ENCODE measurements at regions not wholly inside any gene's neighbourhood (a gene's known extent, or its start where the extent isn't known, plus 50 kb on each side); places are given as distances from the start of the nearest gene placed in this dataset.

- no peak overlapping the region for H4K91ac ChIP-seq (ENCODE audit: insufficient read length, low read depth, low read length)
- Mint-ChIP-seq H3K9me3 (no peaks in the 10 kb centered on the region), H3K27ac (no peak overlapping the region), H3K36me3 (ENCODE audit: insufficient read depth in 1 of 3, low read depth in 3 of 3) (no peaks in the 10 kb centered on the region), H3K4me3 (no peak overlapping the region), H3K4me1 (no peaks in the 10 kb centered on the region), H3K27me3 (ENCODE audit: low read depth) (no peaks in the 10 kb centered on the region)
- H3K9me3 ChIP-seq (ENCODE audit: control insufficient read depth, low read depth, low read length), result no peaks in the 10 kb centered on the region
- H3K23me2 ChIP-seq (ENCODE audit: insufficient read length, low read depth, low read length, poor library complexity, severe bottlenecking), result no peaks in the 10 kb centered on the region
- no peak overlapping the region for H2BK5ac ChIP-seq (ENCODE audit: insufficient read length, low read length)
- no peak overlapping the region for H2BK12ac ChIP-seq (ENCODE audit: insufficient read length, low read depth, low read length)
- no CpG with 5 or more reads among the region's 3 CpGs for WGBS (ENCODE audit: extremely low coverage, insufficient read length, low lambda C conversion rate)
- H2BK15ac ChIP-seq (ENCODE audit: low read depth, low read length), result no peak overlapping the region
- H3K18ac ChIP-seq (ENCODE audit: insufficient read length, low read depth, low read length), result no peak overlapping the region
- H3K79me2 ChIP-seq (ENCODE audit: insufficient read depth, low read length), result no peaks in the 10 kb centered on the region
- H3K56ac ChIP-seq (ENCODE audit: insufficient read length, low read depth, low read length), result no peak overlapping the region
- TF ChIP-seq, protein P1, sequence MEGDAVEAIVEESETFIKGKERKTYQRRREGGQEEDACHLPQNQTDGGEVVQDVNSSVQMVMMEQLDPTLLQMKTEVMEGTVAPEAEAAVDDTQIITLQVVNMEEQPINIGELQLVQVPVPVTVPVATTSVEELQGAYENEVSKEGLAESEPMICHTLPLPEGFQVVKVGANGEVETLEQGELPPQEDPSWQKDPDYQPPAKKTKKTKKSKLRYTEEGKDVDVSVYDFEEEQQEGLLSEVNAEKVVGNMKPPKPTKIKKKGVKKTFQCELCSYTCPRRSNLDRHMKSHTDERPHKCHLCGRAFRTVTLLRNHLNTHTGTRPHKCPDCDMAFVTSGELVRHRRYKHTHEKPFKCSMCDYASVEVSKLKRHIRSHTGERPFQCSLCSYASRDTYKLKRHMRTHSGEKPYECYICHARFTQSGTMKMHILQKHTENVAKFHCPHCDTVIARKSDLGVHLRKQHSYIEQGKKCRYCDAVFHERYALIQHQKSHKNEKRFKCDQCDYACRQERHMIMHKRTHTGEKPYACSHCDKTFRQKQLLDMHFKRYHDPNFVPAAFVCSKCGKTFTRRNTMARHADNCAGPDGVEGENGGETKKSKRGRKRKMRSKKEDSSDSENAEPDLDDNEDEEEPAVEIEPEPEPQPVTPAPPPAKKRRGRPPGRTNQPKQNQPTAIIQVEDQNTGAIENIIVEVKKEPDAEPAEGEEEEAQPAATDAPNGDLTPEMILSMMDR (conservative IDR thresholded peaks at IDR 0.05), result no peak
- H4K8ac ChIP-seq (replicated peaks; ENCODE audit: insufficient read length, low read depth, low read length), result no peak overlapping the region
- H4K20me1 ChIP-seq (ENCODE audit: control insufficient read depth, insufficient read depth, insufficient read length), result no peaks in the 10 kb centered on the region
- no peak overlapping the region for H3K27ac ChIP-seq (ENCODE audit: insufficient read length, low read depth, low read length)
- no peaks in the 10 kb centered on the region for H3K4me1 ChIP-seq (ENCODE audit: insufficient read depth, low read length)
- no peak overlapping the region for H2BK120ac ChIP-seq (ENCODE audit: low read depth, low read length, poor library complexity, severe bottlenecking)
- DNase-seq, result no peak
- H3K79me1 ChIP-seq (ENCODE audit: insufficient read depth, low read depth, low read length, poor library complexity, severe bottlenecking), result no peaks in the 10 kb centered on the region
- H3T11ph ChIP-seq (ENCODE audit: low read length), result no peak overlapping the region
- H2AK5ac ChIP-seq (ENCODE audit: insufficient read length, low read length), result no peak overlapping the region
- no peak overlapping the region for H2BK20ac ChIP-seq (ENCODE audit: low read depth, low read length, poor library complexity, severe bottlenecking)
- no peak overlapping the region for H3K4me2 ChIP-seq (ENCODE audit: insufficient read depth, insufficient read length, low read length)
- no peak overlapping the region for H3K9ac ChIP-seq (ENCODE audit: extremely low read depth, insufficient read length, low read length)
- no peak overlapping the region for H3K14ac ChIP-seq (ENCODE audit: insufficient read depth, low read length)
- H3K4ac ChIP-seq (ENCODE audit: low read depth, low read length), result no peak overlapping the region
- H3K27me3 ChIP-seq (ENCODE audit: insufficient read depth, low read length), result no peaks in the 10 kb centered on the region
- H4K5ac ChIP-seq (ENCODE audit: insufficient read length, low read depth, low read length), result no peak overlapping the region
- no peak overlapping the region for H2AFZ ChIP-seq (ENCODE audit: low read length)
- no peak overlapping the region for H3K23ac ChIP-seq (ENCODE audit: insufficient read length, low read depth, low read length)
Observed at GRCh38 chr2:138329162-138329561, 172.4 kb upstream of the SPOPL start.

Measured in H9 (cell line).